H1 (cell line): ENCODE measurements at regions not wholly inside any gene's neighbourhood (a gene's known extent, or its start where the extent isn't known, plus 50 kb on each side); places are given as distances from the start of the nearest gene placed in this dataset.
A peak's percentile ranks its signal among the peaks of the same experiment; 100 is the strongest.

Source experiments
- CTCF ChIA-PET: fragments of 300-600 bp; sonication (Branson Sonifier 250); formaldehyde crosslinking; loops from one replicate; lab custom pipeline; 2021; ENCODE audit not compliant: partially characterized antibody; lab: Charles Lee
- POLR2A ChIA-PET: fragments of 300-600 bp; sonication (Branson Sonifier 250); formaldehyde crosslinking; loops from one replicate; lab custom pipeline; 2021; ENCODE audit warnings: inconsistent platforms; ENCODE audit not compliant: partially characterized antibody; lab: Charles Lee
- DNase-seq, 2 experiments: peaks; one replicate each; pipeline versions ENCODE4 v3.0.0 to v3.0.0-alpha.2; 2010 to 2022; ENCODE audit warnings: low spot score in 2 of 2, low read depth in 1 of 2, mixed read lengths in 1 of 2
- FAIRE-seq: peaks from 2 replicates; lab custom pipeline; 2011; peaks lifted over from hg19 to GRCh38; lab: Jason Lieb, UNC
- H2AFZ ChIP-seq: 2 replicates; pipeline ENCODE4 v1.8.1; 2012; ENCODE audit warnings: low read length, inconsistent platforms
- H2AK5ac ChIP-seq: 2 replicates; pipeline ENCODE4 v1.6.1; 2013; ENCODE audit warnings: low read depth, low read length
- H2BK120ac ChIP-seq: replicated peaks from 2 replicates; pipeline ENCODE3; 2013; ENCODE audit warnings: low read depth, low read length, inconsistent platforms
- H2BK12ac ChIP-seq: 2 replicates; pipeline ENCODE4 v1.6.1; 2013; ENCODE audit warnings: low read depth, low read length
- H2BK15ac ChIP-seq: 2 replicates; pipeline ENCODE4 v1.6.1; 2013; ENCODE audit warnings: low read length
- H2BK20ac ChIP-seq: 2 replicates; pipeline ENCODE4 v1.6.1; 2013; ENCODE audit warnings: low read length
- H2BK5ac ChIP-seq: 2 replicates; pipeline ENCODE4 v1.6.1; 2013; ENCODE audit warnings: low read depth, low read length
- H3K14ac ChIP-seq: 2 replicates; pipeline ENCODE4 v1.6.1; 2013; ENCODE audit warnings: inconsistent platforms; ENCODE audit not compliant: insufficient read length
- H3K18ac ChIP-seq: 2 replicates; pipeline ENCODE4 v1.6.1; 2013; ENCODE audit warnings: low read length; ENCODE audit errors: extremely low read depth
- H3K23ac ChIP-seq: 2 replicates; pipeline ENCODE4 v1.6.1; 2013; ENCODE audit warnings: inconsistent platforms; ENCODE audit not compliant: insufficient read length
- H3K23me2 ChIP-seq: 2 replicates; pipeline ENCODE4 v1.6.1; 2013; ENCODE audit warnings: low read depth, low read length
- H3K27ac ChIP-seq: 2 replicates; pipeline ENCODE4 v1.6.1; 2011; ENCODE audit warnings: low read depth, low read length, inconsistent platforms
- H3K27me3 ChIP-seq, 4 experiments: replicated peaks in 1 of 4; 1 replicate in 1 of 4; 2 replicates in 3 of 4; pipeline versions ENCODE4 v1.6.1 to v1.8.1; 2011 to 2013; ENCODE audit warnings: low read length in 3 of 4, mild to moderate bottlenecking in 3 of 4, inconsistent platforms in 2 of 4, mixed read lengths in 2 of 4, moderate library complexity in 1 of 4; ENCODE audit not compliant: control insufficient read depth in 3 of 4, insufficient read depth in 3 of 4; ENCODE audit errors: extremely low read depth in 1 of 4
- H3K36me3 ChIP-seq, 4 experiments: 2 replicates each; pipeline versions ENCODE4 v1.6.1 to v1.8.1; 2011 to 2013; ENCODE audit warnings: mild to moderate bottlenecking in 4 of 4, low read length in 3 of 4, moderate library complexity in 2 of 4, control low read depth in 1 of 4, inconsistent platforms in 1 of 4; ENCODE audit not compliant: insufficient read depth in 4 of 4, control insufficient read depth in 2 of 4
- H3K4ac ChIP-seq: replicated peaks from 2 replicates; pipeline ENCODE3; 2013; ENCODE audit warnings: low read length, low read depth, mixed read lengths, inconsistent platforms; ENCODE audit not compliant: insufficient read length
- H3K4me1 ChIP-seq, 4 experiments: replicated peaks in 1 of 4; 1 replicate in 1 of 4; 2 replicates in 3 of 4; pipeline versions ENCODE4 v1.6.1 to v1.8.1; 2011 to 2013; ENCODE audit warnings: low read length in 3 of 4, inconsistent platforms in 2 of 4, mixed read lengths in 1 of 4; ENCODE audit not compliant: insufficient read depth in 4 of 4, control insufficient read depth in 3 of 4
- H3K4me2 ChIP-seq, 2 experiments: 2 replicates each; pipeline versions ENCODE4 v1.6.1 to v1.8.1; 2011 to 2013; ENCODE audit warnings: low read depth in 2 of 2, low read length in 2 of 2, control low read depth in 1 of 2, inconsistent platforms in 1 of 2, mild to moderate bottlenecking in 1 of 2; ENCODE audit not compliant: insufficient read depth in 1 of 2
- H3K4me3 ChIP-seq, 4 experiments: fragments of 200-600, 300-600 bp in 1 of 4; sonication (generic), shearing (Covaris generic), sonication (Bioruptor Twin) in 1 of 4; 2 replicates each; pipeline versions ENCODE4 v1.5.1 to v1.8.1; 2011 to 2016; ENCODE audit warnings: low read length in 4 of 4, low read depth in 3 of 4, control low read depth in 2 of 4, inconsistent platforms in 2 of 4, mild to moderate bottlenecking in 2 of 4, mixed read lengths in 1 of 4, moderate library complexity in 1 of 4; ENCODE audit not compliant: insufficient read depth in 2 of 4; ENCODE audit errors: extremely low read depth in 1 of 4
- H3K56ac ChIP-seq: replicated peaks from 2 replicates; pipeline ENCODE3; 2013; ENCODE audit warnings: low read depth, mild to moderate bottlenecking, mixed read lengths, low read length, inconsistent platforms; ENCODE audit not compliant: insufficient read length
- H3K79me1 ChIP-seq: 2 replicates; pipeline ENCODE4 v1.6.1; 2013; ENCODE audit warnings: low read depth, low read length, control low read depth
- H3K79me2 ChIP-seq, 2 experiments: 2 replicates each; pipeline versions ENCODE4 v1.6.1 to v1.8.1; 2012 to 2013; ENCODE audit warnings: low read length in 2 of 2, mild to moderate bottlenecking in 2 of 2, inconsistent platforms in 1 of 2; ENCODE audit not compliant: insufficient read depth in 2 of 2, control insufficient read depth in 1 of 2
- H3K9ac ChIP-seq, 4 experiments: replicated peaks in 1 of 4; 1 replicate in 1 of 4; 2 replicates in 3 of 4; pipeline versions ENCODE4 v1.6.1 to v1.8.1; 2011 to 2013; ENCODE audit warnings: low read depth in 3 of 4, low read length in 3 of 4, control low read depth in 2 of 4, mild to moderate bottlenecking in 2 of 4, moderate library complexity in 2 of 4, inconsistent platforms in 1 of 4; ENCODE audit errors: extremely low read depth in 1 of 4
- H3K9me3 ChIP-seq, 2 experiments: 2 replicates each; pipeline versions ENCODE4 v1.6.1 to v1.8.1; 2012 to 2013; ENCODE audit warnings: mild to moderate bottlenecking in 2 of 2, moderate library complexity in 2 of 2, control low read depth in 1 of 2, inconsistent platforms in 1 of 2, low read depth in 1 of 2, low read length in 1 of 2, mixed read lengths in 1 of 2; ENCODE audit not compliant: insufficient read depth in 2 of 2
- H4K20me1 ChIP-seq, 2 experiments: replicated peaks in 1 of 2; 2 replicates each; pipeline versions ENCODE3 to v1.8.1; 2011 to 2013; ENCODE audit warnings: inconsistent platforms in 2 of 2, low read length in 2 of 2, mild to moderate bottlenecking in 1 of 2; ENCODE audit not compliant: insufficient read depth in 2 of 2, control insufficient read depth in 1 of 2
- H4K5ac ChIP-seq: 2 replicates; pipeline ENCODE4 v1.6.1; 2013; ENCODE audit warnings: low read length, low read depth, mixed read lengths, inconsistent platforms; ENCODE audit not compliant: insufficient read length
- H4K8ac ChIP-seq: 2 replicates; pipeline ENCODE4 v1.8.0; 2013; ENCODE audit warnings: mild to moderate bottlenecking, moderate library complexity, low read length, inconsistent platforms; ENCODE audit not compliant: insufficient read depth; ENCODE audit errors: extremely low read depth
- H4K91ac ChIP-seq: replicated peaks from 2 replicates; pipeline ENCODE3; 2013; ENCODE audit warnings: low read length, mixed read lengths, inconsistent platforms; ENCODE audit not compliant: insufficient read length
- KDM1A ChIP-seq: fragments of 200-600, 300-600 bp; sonication (generic); IDR thresholded peaks from 2 replicates; pipeline ENCODE4 v1.7.1; 2016; ENCODE audit warnings: mild to moderate bottlenecking, low read length, borderline replicate concordance
- MAFK ChIP-seq: IDR thresholded peaks from 2 replicates; pipeline ENCODE4 v1.6.1; 2012; ENCODE audit warnings: low read depth, mild to moderate bottlenecking, improper control_type of control experiment, low read length
- WGBS, 2 experiments: shearing (Covaris generic) in 1 of 2; methylation state at CpG; one replicate each; pipeline versions ENCODE4 v1.1.6 to v1.1.7; 2013 to 2015; ENCODE audit warnings: low lambda C conversion rate in 2 of 2, mixed read lengths in 2 of 2, inconsistent platforms in 1 of 2, low coverage in 1 of 2, missing lambda C conversion rate in 1 of 2; ENCODE audit not compliant: insufficient replicate concordance in 2 of 2, insufficient coverage in 1 of 2, insufficient read length in 1 of 2; ENCODE audit errors: extremely low coverage in 1 of 2, missing lambda C conversion rate in 1 of 2; 5-methylcytosine and 5-hydroxymethylcytosine counted together

- no peak overlapping the region for H2BK5ac ChIP-seq
These were observed 72.2 kb upstream of the WNT11 start for GRCh38 chr11:76278526-76278925.

More at GRCh38 chr11:76278526-76278925, 72.2 kb upstream of the WNT11 start:
- no peak for FAIRE-seq
- Histone ChIP-seq H4K8ac (no peak overlapping the region), H2AFZ (no peak overlapping the region), H3K36me3 (no peaks in the 10 kb centered on the region), H3K79me1 (no peaks in the 10 kb centered on the region), H3K4me2 (no peak overlapping the region), H3K9me3 (peaks cover 0 to 6% of the 10 kb centered on the region in 2 experiments; a peak in 1 of 4 replicates), H4K91ac (no peak overlapping the region), H3K27me3 (peaks cover 0 to 7% (median 2%) of the 10 kb centered on the region in 4 experiments; a peak in 3 of 7 replicates), H3K18ac (no peak overlapping the region), H2BK15ac (no peak overlapping the region), H2BK20ac (no peak overlapping the region), H3K4me1 (peaks cover 5 to 22% (median 8%) of the 10 kb centered on the region in 4 experiments), H3K27ac (no peak overlapping the region), H3K4me3 (no peak overlapping the region), H3K79me2 (no peaks in the 10 kb centered on the region), H4K20me1 (no peaks in the 10 kb centered on the region), H2AK5ac (no peak overlapping the region; the same call in 1 of the 2 replicates), H3K4ac (no peak overlapping the region), H3K23ac (no peak overlapping the region), H4K5ac (no peak overlapping the region), H3K14ac (no peak overlapping the region), H3K56ac (no peak overlapping the region), H3K9ac (no peak overlapping the region), H3K23me2 (no peaks in the 10 kb centered on the region), H2BK120ac (no peak overlapping the region), H2BK12ac (peak overlapping the region; percentile 44; the same call in 1 of the 2 replicates)
- POLR2A ChIA-PET: no interaction called here
- CTCF ChIA-PET: interaction anchor here (1.3 kb wide), 1 partner anchor 31 kb away, joined by 8 read pairs; no protein-coding TSS in a partner anchor
- peak; percentile 30; the same call in 1 of the 2 replicates for TF ChIP-seq KDM1A
- TF ChIP-seq MAFK: no peak
- 90% methylated on average over 4 of the region's 4 CpGs; no CpG with 5 or more reads in 1 of the 2 experiments for WGBS, 2 experiments
- DNase-seq: no peak
